ENCODE measurements at regions not wholly inside any gene's neighbourhood (a gene's known extent, or its start where the extent isn't known, plus 50 kb on each side); places are given as distances from the start of the nearest gene placed in this dataset.

- H3K36me3 ChIP-seq (ENCODE audit: control insufficient read depth, insufficient read depth, low read length): no peaks in the 10 kb centered on the region
- H3K27ac ChIP-seq (ENCODE audit: low read length): no peak overlapping the region
- H3K4me3 ChIP-seq (ENCODE audit: low read length): no peak overlapping the region
- no peak for DNase-seq
- H3K4me1 ChIP-seq (ENCODE audit: control insufficient read depth, insufficient read depth, low read length): no peaks in the 10 kb centered on the region
- H3K9me3 ChIP-seq (ENCODE audit: control insufficient read depth, low read depth, low read length): no peaks in the 10 kb centered on the region
- H3K27me3 ChIP-seq (ENCODE audit: control insufficient read depth, insufficient read depth, low read length): no peaks in the 10 kb centered on the region
These were observed 242.1 kb downstream of the TMX3 start for GRCh38 chr18:68472701-68473295.

DNA sequence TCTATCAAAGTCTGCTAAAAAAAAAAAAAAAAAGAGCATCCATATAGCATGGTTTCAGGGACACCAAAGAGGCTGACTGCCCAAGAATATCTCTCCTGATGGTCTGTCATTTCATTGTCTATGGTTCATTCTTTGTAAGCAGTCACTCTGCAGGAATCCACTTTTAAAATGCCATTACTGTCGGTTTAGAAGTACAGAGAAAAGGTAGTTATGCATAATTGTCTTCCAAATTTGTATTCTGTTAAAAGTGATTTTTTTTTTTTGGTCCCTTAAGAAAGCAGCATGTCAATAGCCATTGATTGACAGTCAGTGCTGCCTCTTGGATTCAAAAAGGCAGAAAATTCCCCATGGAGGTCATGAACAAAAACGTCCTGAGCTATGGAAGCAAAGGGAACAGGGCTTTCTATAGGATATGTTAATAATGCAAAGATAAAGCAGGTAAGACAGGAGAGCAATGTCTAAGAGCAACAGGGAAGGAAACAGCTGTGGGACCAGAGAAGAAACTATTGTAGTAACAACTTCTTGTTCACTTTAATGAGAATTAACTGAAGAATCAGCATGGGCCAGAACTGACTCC lies 245.8 kb downstream of the TMX3 start:
- H3K36me3 ChIP-seq (ENCODE audit: control insufficient read depth, insufficient read depth, low read length): no peaks in the 10 kb centered on the region
- H3K27ac ChIP-seq (ENCODE audit: low read length): no peak overlapping the region
- 80% methylated on average over 1 of the region's 2 CpGs for WGBS (ENCODE audit: insufficient coverage, low lambda C conversion rate)
- H3K27me3 ChIP-seq (ENCODE audit: control insufficient read depth, insufficient read depth, low read length): no peaks in the 10 kb centered on the region
- no peaks in the 10 kb centered on the region for H3K4me1 ChIP-seq (ENCODE audit: control insufficient read depth, insufficient read depth, low read length)
- no peak overlapping the region for H3K4me3 ChIP-seq (ENCODE audit: low read length)
- no peaks in the 10 kb centered on the region for H3K9me3 ChIP-seq (ENCODE audit: control insufficient read depth, low read depth, low read length)
- no peak for DNase-seq

DNA sequence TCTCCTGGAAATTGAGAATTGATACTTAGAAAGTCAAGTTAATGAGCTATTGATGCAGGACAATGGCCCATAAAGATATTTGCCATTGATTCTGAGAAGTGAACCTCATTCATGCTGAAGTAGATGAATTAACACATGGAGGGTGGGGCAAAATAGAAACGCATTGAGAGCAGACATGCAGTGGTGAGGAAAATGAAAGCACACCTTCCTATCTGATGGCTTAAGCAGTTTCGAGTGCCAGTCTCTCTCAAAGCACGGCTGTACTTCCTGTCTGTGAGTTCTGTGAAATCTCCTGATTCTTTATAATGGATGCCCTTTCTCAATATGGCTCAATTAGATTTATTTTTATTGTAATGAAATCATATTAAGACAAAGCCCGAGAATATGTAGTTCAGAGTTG lies 247.0 kb downstream of the TMX3 start:
- no peak for DNase-seq
- no peaks in the 10 kb centered on the region for H3K9me3 ChIP-seq (ENCODE audit: control insufficient read depth, low read depth, low read length)
- no peaks in the 10 kb centered on the region for H3K36me3 ChIP-seq (ENCODE audit: control insufficient read depth, insufficient read depth, low read length)
- H3K27ac ChIP-seq (ENCODE audit: low read length): no peak overlapping the region
- 86% methylated on average over 1 of the region's 4 CpGs for WGBS (ENCODE audit: insufficient coverage, low lambda C conversion rate)
- no peaks in the 10 kb centered on the region for H3K4me1 ChIP-seq (ENCODE audit: control insufficient read depth, insufficient read depth, low read length)
- H3K27me3 ChIP-seq (ENCODE audit: control insufficient read depth, insufficient read depth, low read length): no peaks in the 10 kb centered on the region
- H3K4me3 ChIP-seq (ENCODE audit: low read length): no peak overlapping the region

GRCh38 chr18:68467329-68467728 lies 247.6 kb downstream of the TMX3 start:
- DNase-seq: no peak
- no peak overlapping the region for H3K4me3 ChIP-seq (ENCODE audit: low read length)
- no peaks in the 10 kb centered on the region for H3K36me3 ChIP-seq (ENCODE audit: control insufficient read depth, insufficient read depth, low read length)
- H3K4me1 ChIP-seq (ENCODE audit: control insufficient read depth, insufficient read depth, low read length): no peaks in the 10 kb centered on the region
- no CpG with 5 or more reads among the region's 2 CpGs for WGBS (ENCODE audit: insufficient coverage, low lambda C conversion rate)
- no peaks in the 10 kb centered on the region for H3K9me3 ChIP-seq (ENCODE audit: control insufficient read depth, low read depth, low read length)
- H3K27ac ChIP-seq (ENCODE audit: low read length): no peak overlapping the region
- H3K27me3 ChIP-seq (ENCODE audit: control insufficient read depth, insufficient read depth, low read length): no peaks in the 10 kb centered on the region

GRCh38 chr18:68466672-68467071 lies 248.2 kb downstream of the TMX3 start:
- Histone ChIP-seq H3K36me3 (ENCODE audit: control insufficient read depth, insufficient read depth, low read length) (no peaks in the 10 kb centered on the region), H3K27me3 (ENCODE audit: control insufficient read depth, insufficient read depth, low read length) (no peaks in the 10 kb centered on the region), H3K4me3 (ENCODE audit: low read length) (no peak overlapping the region), H3K4me1 (ENCODE audit: control insufficient read depth, insufficient read depth, low read length) (no peaks in the 10 kb centered on the region), H3K27ac (ENCODE audit: low read length) (no peak overlapping the region), H3K9me3 (ENCODE audit: control insufficient read depth, low read depth, low read length) (no peaks in the 10 kb centered on the region)
- no CpG with 5 or more reads among the region's 1 CpG for WGBS (ENCODE audit: insufficient coverage, low lambda C conversion rate)
- DNase-seq: no peak

GRCh38 chr18:68462766-68463165 lies 252.1 kb downstream of the TMX3 start:
- no peak for DNase-seq
- no peak overlapping the region for H3K4me3 ChIP-seq (ENCODE audit: low read length)
- H3K27ac ChIP-seq (ENCODE audit: low read length): no peak overlapping the region
- no peaks in the 10 kb centered on the region for H3K27me3 ChIP-seq (ENCODE audit: control insufficient read depth, insufficient read depth, low read length)
- no peaks in the 10 kb centered on the region for H3K4me1 ChIP-seq (ENCODE audit: control insufficient read depth, insufficient read depth, low read length)
- no peaks in the 10 kb centered on the region for H3K9me3 ChIP-seq (ENCODE audit: control insufficient read depth, low read depth, low read length)
- no CpG with 5 or more reads among the region's 1 CpG for WGBS (ENCODE audit: insufficient coverage, low lambda C conversion rate)
- no peaks in the 10 kb centered on the region for H3K36me3 ChIP-seq (ENCODE audit: control insufficient read depth, insufficient read depth, low read length)

GRCh38 chr18:68462148-68462547 lies 252.8 kb downstream of the TMX3 start:
- H3K27ac ChIP-seq (ENCODE audit: low read length): no peak overlapping the region
- no peak for DNase-seq
- H3K4me3 ChIP-seq (ENCODE audit: low read length): no peak overlapping the region
- 80% methylated on average over 1 of the region's 1 CpG for WGBS (ENCODE audit: insufficient coverage, low lambda C conversion rate)
- no peaks in the 10 kb centered on the region for H3K27me3 ChIP-seq (ENCODE audit: control insufficient read depth, insufficient read depth, low read length)
- no peaks in the 10 kb centered on the region for H3K36me3 ChIP-seq (ENCODE audit: control insufficient read depth, insufficient read depth, low read length)
- H3K9me3 ChIP-seq (ENCODE audit: control insufficient read depth, low read depth, low read length): no peaks in the 10 kb centered on the region
- no peaks in the 10 kb centered on the region for H3K4me1 ChIP-seq (ENCODE audit: control insufficient read depth, insufficient read depth, low read length)

- H3K9me3 ChIP-seq (ENCODE audit: control insufficient read depth, low read depth, low read length): no peaks in the 10 kb centered on the region
- WGBS (ENCODE audit: insufficient coverage, low lambda C conversion rate): no CpG with 5 or more reads among the region's 3 CpGs
These were observed 253.4 kb downstream of the TMX3 start for GRCh38 chr18:68461481-68462018.

DNA sequence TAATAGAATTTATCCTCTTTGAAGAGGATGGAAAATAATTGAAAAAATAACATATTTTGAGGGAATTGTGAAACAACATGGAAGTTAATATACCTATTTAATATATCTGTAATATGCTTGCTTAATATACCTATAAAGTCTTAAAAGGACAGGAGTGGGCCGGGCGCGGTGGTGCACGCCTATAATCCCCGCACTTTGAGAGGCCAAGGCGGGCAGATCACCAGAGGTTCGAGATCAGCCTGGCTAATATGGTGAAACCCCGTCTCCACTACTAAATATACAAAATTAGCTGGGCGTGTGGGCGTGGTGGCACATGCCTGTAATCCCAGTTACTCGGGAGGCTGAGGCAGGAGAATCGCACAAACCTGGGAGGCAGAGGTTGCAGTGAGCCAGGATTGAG lies 254.9 kb downstream of the TMX3 start:
- Histone ChIP-seq H3K36me3 (ENCODE audit: control insufficient read depth, insufficient read depth, low read length) (no peaks in the 10 kb centered on the region), H3K27me3 (ENCODE audit: control insufficient read depth, insufficient read depth, low read length) (no peaks in the 10 kb centered on the region), H3K27ac (ENCODE audit: low read length) (no peak overlapping the region), H3K9me3 (ENCODE audit: control insufficient read depth, low read depth, low read length) (no peaks in the 10 kb centered on the region), H3K4me1 (ENCODE audit: control insufficient read depth, insufficient read depth, low read length) (no peaks in the 10 kb centered on the region), H3K4me3 (ENCODE audit: low read length) (no peak overlapping the region)
- DNase-seq: no peak
- no CpG with 5 or more reads among the region's 12 CpGs for WGBS (ENCODE audit: insufficient coverage, low lambda C conversion rate)

More at GRCh38 chr18:68461481-68462018, 253.4 kb downstream of the TMX3 start:
- no peak overlapping the region for H3K4me3 ChIP-seq (ENCODE audit: low read length)
- H3K36me3 ChIP-seq (ENCODE audit: control insufficient read depth, insufficient read depth, low read length): no peaks in the 10 kb centered on the region
- DNase-seq: no peak
- H3K27ac ChIP-seq (ENCODE audit: low read length): no peak overlapping the region
- H3K4me1 ChIP-seq (ENCODE audit: control insufficient read depth, insufficient read depth, low read length): no peaks in the 10 kb centered on the region
- H3K27me3 ChIP-seq (ENCODE audit: control insufficient read depth, insufficient read depth, low read length): no peaks in the 10 kb centered on the region

GRCh38 chr18:68456985-68457384 lies 257.9 kb downstream of the TMX3 start:
- no peaks in the 10 kb centered on the region for H3K36me3 ChIP-seq (ENCODE audit: control insufficient read depth, insufficient read depth, low read length)
- no peaks in the 10 kb centered on the region for H3K27me3 ChIP-seq (ENCODE audit: control insufficient read depth, insufficient read depth, low read length)
- H3K4me3 ChIP-seq (ENCODE audit: low read length): no peak overlapping the region
- no peak overlapping the region for H3K27ac ChIP-seq (ENCODE audit: low read length)
- DNase-seq: no peak
- H3K4me1 ChIP-seq (ENCODE audit: control insufficient read depth, insufficient read depth, low read length): no peaks in the 10 kb centered on the region
- WGBS (ENCODE audit: insufficient coverage, low lambda C conversion rate): 75% methylated on average over 1 of the region's 4 CpGs
- H3K9me3 ChIP-seq (ENCODE audit: control insufficient read depth, low read depth, low read length): no peaks in the 10 kb centered on the region

GRCh38 chr18:68455229-68455603 lies 259.7 kb downstream of the TMX3 start:
- Histone ChIP-seq H3K27me3 (ENCODE audit: control insufficient read depth, insufficient read depth, low read length) (no peaks in the 10 kb centered on the region), H3K36me3 (ENCODE audit: control insufficient read depth, insufficient read depth, low read length) (no peaks in the 10 kb centered on the region), H3K27ac (ENCODE audit: low read length) (no peak overlapping the region), H3K4me3 (ENCODE audit: low read length) (no peak overlapping the region), H3K9me3 (ENCODE audit: control insufficient read depth, low read depth, low read length) (no peaks in the 10 kb centered on the region), H3K4me1 (ENCODE audit: control insufficient read depth, insufficient read depth, low read length) (no peaks in the 10 kb centered on the region)
- DNase-seq: no peak
